RWPE1 (cell line): ENCODE measurements at regions not wholly inside any gene's neighbourhood (a gene's known extent, or its start where the extent isn't known, plus 50 kb on each side); places are given as distances from the start of the nearest gene placed in this dataset.

Experiments used
- CTCF ChIA-PET: fragments of 350-600 bp; sonication (Branson Sonifier 250); formaldehyde crosslinking; extraction: SDS; loops from one replicate; lab custom pipeline; 2021; lab: Yijun Ruan, JAX
- POLR2A ChIA-PET: fragments of 400-600 bp; formaldehyde crosslinking; extraction: SDS; loops from one replicate; lab custom pipeline; 2020; ENCODE audit warnings: antibody characterized with exemption; ENCODE audit not compliant: low non-redundant PET; lab: Yijun Ruan, JAX
- DNase-seq: peaks from one replicate; pipeline ENCODE4 v3.0.0; 2012; ENCODE audit warnings: low spot score
- H3K27ac ChIP-seq: fragments of 450-650 bp; 2 replicates; pipeline ENCODE4 v1.5.1; 2017
- CTCF ChIP-seq: fragments of 450-650 bp; conservative IDR thresholded peaks from 2 replicates; pipeline ENCODE4 v1.5.1; 2017; ENCODE audit warnings: low read depth, mild to moderate bottlenecking

GRCh38 chr5:159749146-159749545, 167.1 kb upstream of the ADRA1B start:
- no peak for TF ChIP-seq CTCF
- ChIA-PET POLR2A (no interaction called here), CTCF (no interaction called here)
- H3K27ac ChIP-seq, result no peak overlapping the region
- no peak for DNase-seq

GRCh38 chr5:159750226-159750625, 166.1 kb upstream of the ADRA1B start:
- TF ChIP-seq CTCF, result no peak
- DNase-seq, result no peak
- ChIA-PET CTCF (interaction anchor here (0.6 kb wide), 1 partner anchor 279 kb away, joined by 3 read pairs; no protein-coding TSS in a partner anchor), POLR2A (no interaction called here)
- no peak overlapping the region for H3K27ac ChIP-seq

- DNase-seq, result no peak
- no peak overlapping the region for H3K27ac ChIP-seq
- POLR2A ChIA-PET, result no interaction called here
- CTCF ChIA-PET, result interaction anchor here (0.5 to 0.6 kb wide), 2 partner anchors 18 to 420 kb away, joined by 3 to 5 read pairs; no protein-coding TSS in a partner anchor
- TF ChIP-seq CTCF, result no peak
Measured at GRCh38 chr5:159751459-159751858, 164.8 kb upstream of the ADRA1B start.

- DNase-seq, result no peak
- H3K27ac ChIP-seq, result no peak overlapping the region
- TF ChIP-seq CTCF, result no peak
- CTCF ChIA-PET, result interaction anchor here (0.7 to 0.8 kb wide), 2 partner anchors 60 to 234 kb away, joined by 3 read pairs; no protein-coding TSS in a partner anchor
- POLR2A ChIA-PET, result no interaction called here
Measured at GRCh38 chr5:159752622-159753275, 163.5 kb upstream of the ADRA1B start.

GRCh38 chr5:159758189-159758588, 158.1 kb upstream of the ADRA1B start:
- POLR2A ChIA-PET, result no interaction called here
- CTCF ChIA-PET, result no interaction called here
- H3K27ac ChIP-seq, result no peak overlapping the region
- DNase-seq, result no peak
- TF ChIP-seq CTCF, result no peak

- no peak overlapping the region for H3K27ac ChIP-seq
- no peak for DNase-seq
- ChIA-PET POLR2A (no interaction called here), CTCF (interaction anchor here (0.7 kb wide), 1 partner anchor 49 kb away, joined by 4 read pairs; no protein-coding TSS in a partner anchor)
- TF ChIP-seq CTCF, result no peak
Measured at GRCh38 chr5:159759791-159760290, 156.4 kb upstream of the ADRA1B start.
